ENCODE measurements at regions not wholly inside any gene's neighbourhood (a gene's known extent, or its start where the extent isn't known, plus 50 kb on each side); places are given as distances from the start of the nearest gene placed in this dataset.

DNA sequence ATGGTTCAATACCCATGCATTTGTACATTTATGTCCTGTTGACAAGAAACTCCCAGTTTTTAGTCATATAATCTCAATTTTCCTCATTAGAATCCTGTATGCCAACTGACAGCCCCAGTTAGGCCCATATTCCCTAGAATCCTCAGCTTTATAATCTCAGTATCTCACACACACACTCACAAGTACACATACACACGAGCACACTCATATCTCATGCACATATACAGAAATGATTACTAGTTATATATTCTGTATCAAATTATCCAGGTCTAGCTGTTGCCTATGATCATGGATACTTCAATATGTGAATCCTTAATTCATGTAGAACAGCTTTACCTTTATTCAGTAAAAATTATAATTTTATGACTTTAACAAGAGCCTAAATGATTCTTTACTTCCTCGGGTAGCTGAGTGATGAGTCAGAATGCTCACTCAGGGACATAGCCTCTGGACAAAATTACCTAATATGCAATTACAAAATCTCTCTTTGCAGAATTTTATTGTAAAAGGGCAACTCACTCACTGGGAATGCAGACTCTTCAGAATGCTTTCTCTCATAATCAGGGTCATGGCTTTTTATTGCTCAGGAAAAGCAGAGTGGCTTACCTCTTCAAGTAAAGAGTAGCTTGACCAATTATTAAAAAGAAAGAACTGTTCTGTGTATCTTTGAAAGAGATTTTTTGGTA, 193.6 kb upstream of the PIK3C3 start:
- no peak overlapping the region for H3K27ac ChIP-seq (ENCODE audit: control insufficient read depth, insufficient read depth)
- no peak for DNase-seq (ENCODE audit: low read depth, low spot score)
- CTCF ChIA-PET, result interaction anchor here (1.4 kb wide), 1 partner anchor 10 kb away, joined by 4 read pairs; no protein-coding TSS in a partner anchor
- H3K9me3 ChIP-seq (replicated peaks; ENCODE audit: control insufficient read depth, insufficient read depth, low read length), result no peaks in the 10 kb centered on the region
- FAIRE-seq, result no peak
- H3K4me1 ChIP-seq (ENCODE audit: control insufficient read depth, insufficient read depth, low read length), result no peaks in the 10 kb centered on the region
- H3K36me3 ChIP-seq (ENCODE audit: control insufficient read depth in 2 of 2, insufficient read depth in 2 of 2, low read length in 1 of 2), result no peaks in the 10 kb centered on the region
- no peaks in the 10 kb centered on the region for H4K20me1 ChIP-seq (ENCODE audit: control insufficient read depth, insufficient read depth)
- TF ChIP-seq LARP7 (IDR thresholded peaks at IDR 0.05) (no peak), RBBP5 (conservative IDR thresholded peaks at IDR 0.05) (no peak), CBX5 (IDR thresholded peaks at IDR 0.05; ENCODE audit: low read depth) (no peak), HCFC1 (IDR thresholded peaks at IDR 0.05; ENCODE audit: low read length) (no peak), EED (IDR thresholded peaks at IDR 0.05; ENCODE audit: low read depth) (no peak)
- TF ChIP-seq, protein P1, sequence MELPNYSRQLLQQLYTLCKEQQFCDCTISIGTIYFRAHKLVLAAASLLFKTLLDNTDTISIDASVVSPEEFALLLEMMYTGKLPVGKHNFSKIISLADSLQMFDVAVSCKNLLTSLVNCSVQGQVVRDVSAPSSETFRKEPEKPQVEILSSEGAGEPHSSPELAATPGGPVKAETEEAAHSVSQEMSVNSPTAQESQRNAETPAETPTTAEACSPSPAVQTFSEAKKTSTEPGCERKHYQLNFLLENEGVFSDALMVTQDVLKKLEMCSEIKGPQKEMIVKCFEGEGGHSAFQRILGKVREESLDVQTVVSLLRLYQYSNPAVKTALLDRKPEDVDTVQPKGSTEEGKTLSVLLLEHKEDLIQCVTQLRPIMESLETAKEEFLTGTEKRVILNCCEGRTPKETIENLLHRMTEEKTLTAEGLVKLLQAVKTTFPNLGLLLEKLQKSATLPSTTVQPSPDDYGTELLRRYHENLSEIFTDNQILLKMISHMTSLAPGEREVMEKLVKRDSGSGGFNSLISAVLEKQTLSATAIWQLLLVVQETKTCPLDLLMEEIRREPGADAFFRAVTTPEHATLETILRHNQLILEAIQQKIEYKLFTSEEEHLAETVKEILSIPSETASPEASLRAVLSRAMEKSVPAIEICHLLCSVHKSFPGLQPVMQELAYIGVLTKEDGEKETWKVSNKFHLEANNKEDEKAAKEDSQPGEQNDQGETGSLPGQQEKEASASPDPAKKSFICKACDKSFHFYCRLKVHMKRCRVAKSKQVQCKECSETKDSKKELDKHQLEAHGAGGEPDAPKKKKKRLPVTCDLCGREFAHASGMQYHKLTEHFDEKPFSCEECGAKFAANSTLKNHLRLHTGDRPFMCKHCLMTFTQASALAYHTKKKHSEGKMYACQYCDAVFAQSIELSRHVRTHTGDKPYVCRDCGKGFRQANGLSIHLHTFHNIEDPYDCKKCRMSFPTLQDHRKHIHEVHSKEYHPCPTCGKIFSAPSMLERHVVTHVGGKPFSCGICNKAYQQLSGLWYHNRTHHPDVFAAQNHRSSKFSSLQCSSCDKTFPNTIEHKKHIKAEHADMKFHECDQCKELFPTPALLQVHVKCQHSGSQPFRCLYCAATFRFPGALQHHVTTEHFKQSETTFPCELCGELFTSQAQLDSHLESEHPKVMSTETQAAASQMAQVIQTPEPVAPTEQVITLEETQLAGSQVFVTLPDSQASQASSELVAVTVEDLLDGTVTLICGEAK (IDR thresholded peaks at IDR 0.05; ENCODE audit: borderline replicate concordance), result no peak
- TF ChIP-seq, protein P2, sequence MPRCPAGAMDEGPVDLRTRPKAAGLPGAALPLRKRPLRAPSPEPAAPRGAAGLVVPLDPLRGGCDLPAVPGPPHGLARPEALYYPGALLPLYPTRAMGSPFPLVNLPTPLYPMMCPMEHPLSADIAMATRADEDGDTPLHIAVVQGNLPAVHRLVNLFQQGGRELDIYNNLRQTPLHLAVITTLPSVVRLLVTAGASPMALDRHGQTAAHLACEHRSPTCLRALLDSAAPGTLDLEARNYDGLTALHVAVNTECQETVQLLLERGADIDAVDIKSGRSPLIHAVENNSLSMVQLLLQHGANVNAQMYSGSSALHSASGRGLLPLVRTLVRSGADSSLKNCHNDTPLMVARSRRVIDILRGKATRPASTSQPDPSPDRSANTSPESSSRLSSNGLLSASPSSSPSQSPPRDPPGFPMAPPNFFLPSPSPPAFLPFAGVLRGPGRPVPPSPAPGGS (IDR thresholded peaks at IDR 0.05; ENCODE audit: borderline replicate concordance, insufficient read depth, low read depth, low read length, poor library complexity, severe bottlenecking), result no peak
- no peaks in the 10 kb centered on the region for H3K79me2 ChIP-seq (ENCODE audit: control insufficient read depth, insufficient read depth, low read length)
- 6% methylated on average over 2 of the region's 2 CpGs for WGBS (ENCODE audit: insufficient coverage, insufficient replicate concordance, low lambda C conversion rate, missing lambda C conversion rate)
- BruUV-seq (replicated peaks), result no TSS peak
- no peak for ATAC-seq
- intact Hi-C loops (cut with micrococcal nuclease; ENCODE audit: unreplicated experiment), result no loop called here
- in situ Hi-C loops (cut with MboI), result no loop called here
- POLR2A ChIA-PET, result no interaction called here
- SMC1A ChIA-PET (ENCODE audit: uncharacterized antibody, unreplicated experiment), result no interaction called here
- no peak overlapping the region for H3K4me3 ChIP-seq
- no peaks in the 10 kb centered on the region; a peak in 1 of 4 replicates for H3K27me3 ChIP-seq (replicated peaks in 1 of 2; ENCODE audit: control insufficient read depth in 2 of 2, insufficient read depth in 2 of 2, low read length in 1 of 2)
- H3K4me2 ChIP-seq (ENCODE audit: control insufficient read depth, insufficient read depth), result no peak overlapping the region
- RAD21 ChIA-PET (ENCODE audit: unreplicated experiment), result no interaction called here
- H3K9ac ChIP-seq (ENCODE audit: control insufficient read depth, insufficient read depth, low read length), result no peak overlapping the region
- no peak overlapping the region for H2AFZ ChIP-seq (ENCODE audit: control insufficient read depth, low read depth, low read length)

All from GM12878 (cell line).